ENCODE measurements at regions not wholly inside any gene's neighbourhood (a gene's known extent, or its start where the extent isn't known, plus 50 kb on each side); places are given as distances from the start of the nearest gene placed in this dataset.

DNA sequence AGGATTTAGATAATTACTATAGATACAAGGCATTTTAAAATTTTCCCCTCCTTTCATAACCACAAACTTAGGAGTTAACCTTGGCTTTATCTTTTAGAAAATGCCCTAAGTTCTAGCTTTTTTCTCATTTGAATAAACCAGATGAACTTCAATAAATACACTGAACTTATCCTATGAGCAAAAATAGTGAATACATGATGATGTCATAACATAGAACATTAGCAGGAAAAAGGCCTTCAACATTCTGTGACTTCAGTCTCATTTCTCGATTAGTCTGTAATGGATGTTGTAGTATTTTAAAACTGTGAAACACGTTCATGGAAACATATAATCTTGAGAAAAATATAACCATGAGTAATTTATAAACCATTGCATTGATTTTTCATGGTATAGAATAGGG is 550.7 kb downstream of the PKHD1 start:
- Histone ChIP-seq H3K79me2 (ENCODE audit: insufficient read depth, low read length) (no peaks in the 10 kb centered on the region), H3K27me3 (ENCODE audit: control insufficient read depth in 1 of 2, insufficient read depth in 2 of 2, low read length in 2 of 2) (no peaks in the 10 kb centered on the region; a peak in 1 of 5 replicates), H3K4me1 (ENCODE audit: insufficient read depth, low read length) (no peaks in the 10 kb centered on the region), H3K9me3 (ENCODE audit: low read length) (no peaks in the 10 kb centered on the region), H2AFZ (ENCODE audit: low read length) (no peak overlapping the region), H3K4me3 (replicated peaks in 1 of 3; ENCODE audit: insufficient read depth in 1 of 3, low read depth in 2 of 3, low read length in 3 of 3) (no peak overlapping the region), H4K20me1 (ENCODE audit: insufficient read depth, low read length) (no peaks in the 10 kb centered on the region), H3K9ac (ENCODE audit: insufficient read depth, low read depth, low read length) (no peak overlapping the region), H3K27ac (ENCODE audit: extremely low read length, insufficient read depth, low read length) (no peak overlapping the region), H3K36me3 (replicated peaks in 1 of 2; ENCODE audit: control insufficient read depth in 1 of 2, insufficient read depth in 2 of 2, low read length in 2 of 2) (no peaks in the 10 kb centered on the region), H3K4me2 (ENCODE audit: low read depth, low read length) (no peak overlapping the region)
- TF ChIP-seq, protein P1, sequence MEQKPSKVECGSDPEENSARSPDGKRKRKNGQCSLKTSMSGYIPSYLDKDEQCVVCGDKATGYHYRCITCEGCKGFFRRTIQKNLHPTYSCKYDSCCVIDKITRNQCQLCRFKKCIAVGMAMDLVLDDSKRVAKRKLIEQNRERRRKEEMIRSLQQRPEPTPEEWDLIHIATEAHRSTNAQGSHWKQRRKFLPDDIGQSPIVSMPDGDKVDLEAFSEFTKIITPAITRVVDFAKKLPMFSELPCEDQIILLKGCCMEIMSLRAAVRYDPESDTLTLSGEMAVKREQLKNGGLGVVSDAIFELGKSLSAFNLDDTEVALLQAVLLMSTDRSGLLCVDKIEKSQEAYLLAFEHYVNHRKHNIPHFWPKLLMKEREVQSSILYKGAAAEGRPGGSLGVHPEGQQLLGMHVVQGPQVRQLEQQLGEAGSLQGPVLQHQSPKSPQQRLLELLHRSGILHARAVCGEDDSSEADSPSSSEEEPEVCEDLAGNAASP (CRISPR knock-in tag; IDR thresholded peaks at IDR 0.05; ENCODE audit: borderline replicate concordance), result no peak
- TF ChIP-seq ATF7 (IDR thresholded peaks at IDR 0.05) (peak; percentile 95), ATF7 (CRISPR knock-in tag; IDR thresholded peaks at IDR 0.05) (no peak), KDM3A (CRISPR knock-in tag; IDR thresholded peaks at IDR 0.05; ENCODE audit: low read depth) (no peak), SATB2 (CRISPR knock-in tag; IDR thresholded peaks at IDR 0.05) (no peak), CREB1 (IDR thresholded peaks at IDR 0.05) (peak; percentile 68; the same call in 1 of the 2 replicates), CREB1 (CRISPR knock-in tag; IDR thresholded peaks at IDR 0.05) (no peak)
- TF ChIP-seq, protein P2, sequence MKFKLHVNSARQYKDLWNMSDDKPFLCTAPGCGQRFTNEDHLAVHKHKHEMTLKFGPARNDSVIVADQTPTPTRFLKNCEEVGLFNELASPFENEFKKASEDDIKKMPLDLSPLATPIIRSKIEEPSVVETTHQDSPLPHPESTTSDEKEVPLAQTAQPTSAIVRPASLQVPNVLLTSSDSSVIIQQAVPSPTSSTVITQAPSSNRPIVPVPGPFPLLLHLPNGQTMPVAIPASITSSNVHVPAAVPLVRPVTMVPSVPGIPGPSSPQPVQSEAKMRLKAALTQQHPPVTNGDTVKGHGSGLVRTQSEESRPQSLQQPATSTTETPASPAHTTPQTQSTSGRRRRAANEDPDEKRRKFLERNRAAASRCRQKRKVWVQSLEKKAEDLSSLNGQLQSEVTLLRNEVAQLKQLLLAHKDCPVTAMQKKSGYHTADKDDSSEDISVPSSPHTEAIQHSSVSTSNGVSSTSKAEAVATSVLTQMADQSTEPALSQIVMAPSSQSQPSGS (CRISPR knock-in tag; IDR thresholded peaks at IDR 0.05), result no peak
- in situ Hi-C loops (cut with HindIII; ENCODE audit: extremely low pct_ligation_motif_present, low pct_unique_long_range_greater_than_20kb) (no loop called here), intact Hi-C loops (cut with micrococcal nuclease; ENCODE audit: unreplicated experiment) (no loop called here)
- POLR2A ChIA-PET, result no interaction called here
- FAIRE-seq, result no peak
- DNase-seq (ENCODE audit: low spot score), result no peak
- ATAC-seq, result no peak
- WGBS (ENCODE audit: low lambda C conversion rate), result 15% methylated on average over 2 of the region's 2 CpGs
- BruUV-seq (replicated peaks), result no TSS peak
- CTCF ChIA-PET (ENCODE audit: low intra/inter-chr PET ratio, low total read pairs), result no interaction called here
